ENCODE measurements at regions not wholly inside any gene's neighbourhood (a gene's known extent, or its start where the extent isn't known, plus 50 kb on each side); places are given as distances from the start of the nearest gene placed in this dataset.

DNA sequence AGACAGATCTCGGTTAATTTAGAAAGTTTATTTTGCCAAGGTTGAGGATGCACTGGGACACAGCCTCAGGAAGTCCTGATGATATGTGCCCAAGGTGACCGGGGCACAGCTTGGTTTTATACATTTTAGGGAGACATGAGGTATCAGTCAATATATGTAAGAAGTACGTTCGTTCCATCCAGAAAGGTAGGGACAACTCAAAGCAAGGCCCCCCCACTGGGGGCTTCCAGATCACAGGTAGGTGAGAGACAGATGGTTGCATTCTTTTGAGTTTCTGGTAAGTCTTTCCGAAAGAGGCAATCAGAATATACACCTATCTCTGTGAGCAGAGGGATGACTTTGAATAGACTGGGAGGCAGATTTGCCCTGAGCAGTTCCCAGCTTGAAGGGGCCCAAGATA lies 60.4 kb upstream of the VTCN1 start:
- TF ChIP-seq, protein P1, sequence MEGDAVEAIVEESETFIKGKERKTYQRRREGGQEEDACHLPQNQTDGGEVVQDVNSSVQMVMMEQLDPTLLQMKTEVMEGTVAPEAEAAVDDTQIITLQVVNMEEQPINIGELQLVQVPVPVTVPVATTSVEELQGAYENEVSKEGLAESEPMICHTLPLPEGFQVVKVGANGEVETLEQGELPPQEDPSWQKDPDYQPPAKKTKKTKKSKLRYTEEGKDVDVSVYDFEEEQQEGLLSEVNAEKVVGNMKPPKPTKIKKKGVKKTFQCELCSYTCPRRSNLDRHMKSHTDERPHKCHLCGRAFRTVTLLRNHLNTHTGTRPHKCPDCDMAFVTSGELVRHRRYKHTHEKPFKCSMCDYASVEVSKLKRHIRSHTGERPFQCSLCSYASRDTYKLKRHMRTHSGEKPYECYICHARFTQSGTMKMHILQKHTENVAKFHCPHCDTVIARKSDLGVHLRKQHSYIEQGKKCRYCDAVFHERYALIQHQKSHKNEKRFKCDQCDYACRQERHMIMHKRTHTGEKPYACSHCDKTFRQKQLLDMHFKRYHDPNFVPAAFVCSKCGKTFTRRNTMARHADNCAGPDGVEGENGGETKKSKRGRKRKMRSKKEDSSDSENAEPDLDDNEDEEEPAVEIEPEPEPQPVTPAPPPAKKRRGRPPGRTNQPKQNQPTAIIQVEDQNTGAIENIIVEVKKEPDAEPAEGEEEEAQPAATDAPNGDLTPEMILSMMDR (IDR thresholded peaks at IDR 0.05; ENCODE audit: insufficient read depth, low read length, poor library complexity, severe bottlenecking): no peak
- TF ChIP-seq EZH2phosphoT487 (conservative IDR thresholded peaks at IDR 0.05; ENCODE audit: low read length): no peak

Data from SU-DHL-6 (cell line).